GM12865 (cell line): ENCODE measurements at regions not wholly inside any gene's neighbourhood (a gene's known extent, or its start where the extent isn't known, plus 50 kb on each side); places are given as distances from the start of the nearest gene placed in this dataset.

Experiments used
- DNase-seq: peaks from one replicate; pipeline ENCODE4 v3.0.0; 2010; ENCODE audit warnings: low read depth
- H3K4me3 ChIP-seq: 2 replicates; pipeline ENCODE4 v1.5.1; 2011; ENCODE audit warnings: mild to moderate bottlenecking, low read depth, low read length, control low read depth
- TF ChIP-seq, protein P1 (sequence below): IDR thresholded peaks from 2 replicates; pipeline ENCODE4 v1.5.1; 2011; ENCODE audit warnings: low read length, control low read depth, low read depth, inconsistent platforms; ENCODE audit not compliant: insufficient read depth; ENCODE audit errors: missing control alignments

DNA sequence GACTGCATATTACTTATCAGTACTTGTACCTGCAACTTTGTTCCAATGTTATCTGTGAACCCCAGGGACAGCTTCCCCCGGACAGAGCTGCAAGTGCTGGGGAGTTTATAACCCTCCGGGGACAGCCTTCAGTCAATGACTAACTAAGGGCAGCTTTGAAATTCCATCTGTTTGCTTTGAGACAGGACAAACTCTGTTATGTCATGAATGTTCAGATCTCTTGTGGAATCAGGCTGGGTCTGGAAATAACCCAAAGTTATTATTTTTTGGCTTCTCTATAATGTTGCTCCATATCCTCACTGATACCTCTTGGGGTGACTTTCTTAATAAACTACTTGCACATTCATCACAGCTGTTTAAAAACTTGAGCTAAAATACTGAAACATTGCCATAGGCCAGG, 617.5 kb upstream of the TLE4 start:
- DNase-seq, result no peak
- H3K4me3 ChIP-seq, result no peak overlapping the region
- TF ChIP-seq, protein P1, sequence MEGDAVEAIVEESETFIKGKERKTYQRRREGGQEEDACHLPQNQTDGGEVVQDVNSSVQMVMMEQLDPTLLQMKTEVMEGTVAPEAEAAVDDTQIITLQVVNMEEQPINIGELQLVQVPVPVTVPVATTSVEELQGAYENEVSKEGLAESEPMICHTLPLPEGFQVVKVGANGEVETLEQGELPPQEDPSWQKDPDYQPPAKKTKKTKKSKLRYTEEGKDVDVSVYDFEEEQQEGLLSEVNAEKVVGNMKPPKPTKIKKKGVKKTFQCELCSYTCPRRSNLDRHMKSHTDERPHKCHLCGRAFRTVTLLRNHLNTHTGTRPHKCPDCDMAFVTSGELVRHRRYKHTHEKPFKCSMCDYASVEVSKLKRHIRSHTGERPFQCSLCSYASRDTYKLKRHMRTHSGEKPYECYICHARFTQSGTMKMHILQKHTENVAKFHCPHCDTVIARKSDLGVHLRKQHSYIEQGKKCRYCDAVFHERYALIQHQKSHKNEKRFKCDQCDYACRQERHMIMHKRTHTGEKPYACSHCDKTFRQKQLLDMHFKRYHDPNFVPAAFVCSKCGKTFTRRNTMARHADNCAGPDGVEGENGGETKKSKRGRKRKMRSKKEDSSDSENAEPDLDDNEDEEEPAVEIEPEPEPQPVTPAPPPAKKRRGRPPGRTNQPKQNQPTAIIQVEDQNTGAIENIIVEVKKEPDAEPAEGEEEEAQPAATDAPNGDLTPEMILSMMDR, result no peak

- H3K4me3 ChIP-seq, result no peak overlapping the region
- TF ChIP-seq, protein P1, result peak; percentile 22
- DNase-seq, result peak; percentile 11
Observed at GRCh38 chr9:78958892-78959291, 612.9 kb upstream of the TLE4 start.

GRCh38 chr9:78962156-78962555, 609.6 kb upstream of the TLE4 start:
- H3K4me3 ChIP-seq, result no peak overlapping the region
- DNase-seq, result peak; percentile 41
- TF ChIP-seq, protein P1, result no peak

DNA sequence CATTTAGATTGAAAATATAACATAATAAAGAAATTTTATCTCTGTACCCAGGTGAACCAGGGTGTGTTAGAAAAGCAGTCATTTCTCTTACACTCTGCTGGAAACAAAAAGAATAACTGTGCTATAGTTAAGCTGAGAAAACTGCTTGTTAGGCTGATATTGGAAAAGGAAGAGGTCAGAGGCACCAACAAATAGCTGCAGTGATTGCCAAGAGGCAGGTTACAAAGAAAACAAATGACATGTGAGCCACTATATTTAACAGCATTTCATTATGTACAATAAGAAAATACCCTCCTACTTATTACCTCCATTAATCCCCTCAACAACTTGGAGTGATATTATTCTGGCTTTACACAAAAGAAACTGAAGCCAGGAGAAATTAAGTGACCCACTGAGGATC, 607.9 kb upstream of the TLE4 start:
- TF ChIP-seq, protein P1, result no peak
- DNase-seq, result no peak
- no peak overlapping the region for H3K4me3 ChIP-seq

DNA sequence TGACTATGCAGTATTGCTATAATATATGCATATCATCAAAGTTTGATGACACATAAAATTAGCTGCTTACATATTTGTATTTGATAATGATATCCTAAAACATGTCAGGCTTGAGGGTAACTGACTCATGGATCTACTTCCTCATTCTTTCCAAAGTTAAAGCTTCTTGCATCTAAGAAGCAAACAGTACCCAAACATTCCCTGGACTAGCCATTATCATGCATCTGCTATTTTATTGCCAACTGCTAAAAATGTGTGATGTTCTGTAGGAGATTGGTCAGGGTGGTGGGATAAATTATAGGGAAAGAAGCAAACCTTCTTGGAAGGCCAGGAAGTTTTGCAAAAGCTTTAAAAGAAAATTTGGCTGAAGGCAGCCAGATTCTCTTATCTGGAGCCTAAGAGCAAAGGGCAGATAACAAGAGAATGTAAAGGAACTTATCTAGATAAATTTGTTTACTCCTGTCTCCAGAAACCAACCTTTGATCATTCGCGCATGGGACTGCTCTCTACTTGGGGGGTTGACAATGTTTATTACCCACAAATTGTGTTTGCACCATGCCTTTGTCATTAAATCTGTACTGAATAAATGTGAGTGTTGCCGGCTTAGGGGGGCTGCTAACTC, 604.1 kb upstream of the TLE4 start:
- TF ChIP-seq, protein P1, result no peak
- DNase-seq, result no peak
- no peak overlapping the region for H3K4me3 ChIP-seq

GRCh38 chr9:78970375-78970774, 601.4 kb upstream of the TLE4 start:
- no peak for DNase-seq
- no peak overlapping the region for H3K4me3 ChIP-seq
- TF ChIP-seq, protein P1, result no peak

DNA sequence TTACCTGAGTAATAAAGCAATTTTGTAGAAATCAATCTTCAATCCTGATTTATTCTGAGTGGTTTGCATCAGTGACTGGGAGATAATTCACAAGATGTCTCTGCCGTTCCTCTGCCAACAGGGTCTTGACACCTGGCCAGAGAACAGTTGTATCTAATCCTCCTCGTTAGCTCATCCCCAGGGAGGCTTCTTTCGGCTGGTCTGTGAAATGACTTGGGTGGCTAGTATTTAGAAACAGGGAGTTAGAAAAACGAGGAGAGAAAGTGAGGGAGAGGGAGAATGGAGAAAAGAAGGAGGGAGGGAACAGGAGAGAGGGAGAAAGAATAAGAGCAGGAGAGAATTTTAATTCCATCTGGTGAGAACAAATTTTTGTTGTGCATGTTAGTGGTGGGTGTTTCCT, 600.2 kb upstream of the TLE4 start:
- DNase-seq, result no peak
- TF ChIP-seq, protein P1, result no peak
- H3K4me3 ChIP-seq, result no peak overlapping the region
